ENCODE measurements at regions not wholly inside any gene's neighbourhood (a gene's known extent, or its start where the extent isn't known, plus 50 kb on each side); places are given as distances from the start of the nearest gene placed in this dataset.

- peaks cover 5% of the 10 kb centered on the region for H3K4me1 Mint-ChIP-seq (ENCODE audit: low read depth)
- no peak for DNase-seq (ENCODE audit: low spot score, unreplicated experiment)
- H3K9me3 Mint-ChIP-seq (ENCODE audit: low read depth): no peaks in the 10 kb centered on the region
- H3K4me3 Mint-ChIP-seq (ENCODE audit: low read depth): no peak overlapping the region
- no peak for TF ChIP-seq CTCF (IDR thresholded peaks at IDR 0.05; ENCODE audit: unreplicated experiment)
- peaks cover 3% of the 10 kb centered on the region for H3K27me3 Mint-ChIP-seq
- H3K27ac Mint-ChIP-seq: no peak overlapping the region
- H3K36me3 Mint-ChIP-seq (ENCODE audit: insufficient read depth): no peaks in the 10 kb centered on the region
Measured at GRCh38 chr15:79163395-79163794, 72.8 kb upstream of the RASGRF1 start.

- DNase-seq (ENCODE audit: low spot score, unreplicated experiment): no peak
- Mint-ChIP-seq H3K27me3 (peaks cover 3% of the 10 kb centered on the region), H3K4me1 (ENCODE audit: low read depth) (peaks cover 5% of the 10 kb centered on the region), H3K9me3 (ENCODE audit: low read depth) (no peaks in the 10 kb centered on the region), H3K27ac (no peak overlapping the region), H3K36me3 (ENCODE audit: insufficient read depth) (no peaks in the 10 kb centered on the region), H3K4me3 (ENCODE audit: low read depth) (no peak overlapping the region)
- no peak for TF ChIP-seq CTCF (IDR thresholded peaks at IDR 0.05; ENCODE audit: unreplicated experiment)
Measured at GRCh38 chr15:79161837-79162508, 71.4 kb upstream of the RASGRF1 start.

- TF ChIP-seq CTCF (IDR thresholded peaks at IDR 0.05; ENCODE audit: unreplicated experiment): no peak
- H3K27ac Mint-ChIP-seq: no peak overlapping the region
- H3K9me3 Mint-ChIP-seq (ENCODE audit: low read depth): no peaks in the 10 kb centered on the region
- peaks cover 5% of the 10 kb centered on the region for H3K4me1 Mint-ChIP-seq (ENCODE audit: low read depth)
- DNase-seq (ENCODE audit: low spot score, unreplicated experiment): no peak
- H3K27me3 Mint-ChIP-seq: peaks cover 9% of the 10 kb centered on the region
- H3K36me3 Mint-ChIP-seq (ENCODE audit: insufficient read depth): no peaks in the 10 kb centered on the region
- H3K4me3 Mint-ChIP-seq (ENCODE audit: low read depth): no peak overlapping the region
Measured at GRCh38 chr15:79160211-79160610, 69.6 kb upstream of the RASGRF1 start.

GRCh38 chr15:79157631-79158592, 67.3 kb upstream of the RASGRF1 start:
- Mint-ChIP-seq H3K27ac (no peak overlapping the region), H3K27me3 (peaks cover 9% of the 10 kb centered on the region), H3K9me3 (ENCODE audit: low read depth) (no peaks in the 10 kb centered on the region), H3K4me1 (ENCODE audit: low read depth) (peaks cover 5% of the 10 kb centered on the region), H3K36me3 (ENCODE audit: insufficient read depth) (no peaks in the 10 kb centered on the region), H3K4me3 (ENCODE audit: low read depth) (no peak overlapping the region)
- TF ChIP-seq CTCF (IDR thresholded peaks at IDR 0.05; ENCODE audit: unreplicated experiment): no peak
- DNase-seq (ENCODE audit: low spot score, unreplicated experiment): no peak

- H3K4me3 Mint-ChIP-seq (ENCODE audit: low read depth): no peak overlapping the region
- no peaks in the 10 kb centered on the region for H3K9me3 Mint-ChIP-seq (ENCODE audit: low read depth)
- H3K36me3 Mint-ChIP-seq (ENCODE audit: insufficient read depth): no peaks in the 10 kb centered on the region
- no peak for DNase-seq (ENCODE audit: low spot score, unreplicated experiment)
- peaks cover 2% of the 10 kb centered on the region for H3K4me1 Mint-ChIP-seq (ENCODE audit: low read depth)
- no peak overlapping the region for H3K27ac Mint-ChIP-seq
- peaks cover 9% of the 10 kb centered on the region for H3K27me3 Mint-ChIP-seq
- no peak for TF ChIP-seq CTCF (IDR thresholded peaks at IDR 0.05; ENCODE audit: unreplicated experiment)
Measured at GRCh38 chr15:79156704-79157375, 66.3 kb upstream of the RASGRF1 start.

Measured in progenitor cell of endocrine pancreas (in vitro differentiated cells).